GM12878 (cell line): ENCODE measurements at regions not wholly inside any gene's neighbourhood (a gene's known extent, or its start where the extent isn't known, plus 50 kb on each side); places are given as distances from the start of the nearest gene placed in this dataset.

Experiments
- ATAC-seq: fragments of 200-7000 bp; cut with Tn5 transposase; 3 replicates; pipeline ENCODE4 v1.9.1; 2020; ENCODE audit warnings: mild to moderate bottlenecking, moderate library complexity
- BruUV-seq: library from RNA; stranded (reverse); fragments of 400-500 nt; replicated peaks from 2 replicates; lab custom pipeline; 2021; lab: Mats Ljungman, UMichigan
- CTCF ChIA-PET: fragments of 300-600 bp; sonication (Branson Sonifier 250); formaldehyde crosslinking; extraction: SDS; loops from one replicate; lab custom pipeline; 2021; ENCODE audit warnings: inconsistent platforms; lab: Yijun Ruan, JAX
- POLR2A ChIA-PET: fragments of 350-600 bp; formaldehyde crosslinking; extraction: SDS; loops from one replicate; lab custom pipeline; 2021; ENCODE audit warnings: inconsistent platforms; lab: Charles Lee
- RAD21 ChIA-PET: fragments of 300-600 bp; sonication (Branson Sonifier 250); formaldehyde crosslinking; loops from one replicate; lab custom pipeline; 2023; ENCODE audit warnings: antibody characterized with exemption; ENCODE audit not compliant: unreplicated experiment; lab: Charles Lee
- SMC1A ChIA-PET: fragments of 300-600 bp; sonication (Branson Sonifier 250); formaldehyde crosslinking; loops from one replicate; lab custom pipeline; 2023; ENCODE audit not compliant: unreplicated experiment, uncharacterized antibody; lab: Charles Lee
- DNase-seq: peaks from one replicate; pipeline ENCODE4 v3.0.0-alpha.2; 2011; ENCODE audit warnings: low read depth, low spot score
- FAIRE-seq: peaks from 3 replicates; lab custom pipeline; 2011; peaks lifted over from hg19 to GRCh38; lab: Jason Lieb, UNC
- H2AFZ ChIP-seq: 2 replicates; pipeline ENCODE4 v1.6.0; 2011; ENCODE audit warnings: low read depth, low read length, control low read depth; ENCODE audit not compliant: control insufficient read depth
- H3K27ac ChIP-seq: 2 replicates; pipeline ENCODE4 v1.5.1; 2011; ENCODE audit warnings: control low read depth; ENCODE audit not compliant: control insufficient read depth, insufficient read depth
- H3K27me3 ChIP-seq, 2 experiments: replicated peaks in 1 of 2; 2 replicates each; pipeline versions ENCODE4 v1.6.0 to v1.6.1; 2011; ENCODE audit warnings: low read length in 1 of 2; ENCODE audit not compliant: control insufficient read depth in 2 of 2, insufficient read depth in 2 of 2
- H3K36me3 ChIP-seq, 2 experiments: 2 replicates each; pipeline ENCODE4 v1.5.1; 2011; ENCODE audit warnings: low read length in 1 of 2; ENCODE audit not compliant: control insufficient read depth in 2 of 2, insufficient read depth in 2 of 2
- H3K4me1 ChIP-seq: 2 replicates; pipeline ENCODE4 v1.6.1; 2011; ENCODE audit warnings: mild to moderate bottlenecking, low read length, moderate library complexity, mixed read lengths; ENCODE audit not compliant: control insufficient read depth, insufficient read depth
- H3K4me2 ChIP-seq: 2 replicates; pipeline ENCODE4 v1.6.0; 2011; ENCODE audit warnings: control low read depth; ENCODE audit not compliant: control insufficient read depth, insufficient read depth
- H3K4me3 ChIP-seq: fragments of 200-600 bp; sonication (generic); 2 replicates; pipeline ENCODE4 v1.5.1; 2016
- H3K79me2 ChIP-seq: 2 replicates; pipeline ENCODE4 v1.6.0; 2011; ENCODE audit warnings: low read length; ENCODE audit not compliant: control insufficient read depth, insufficient read depth
- H3K9ac ChIP-seq: 2 replicates; pipeline ENCODE4 v1.8.0; 2011; ENCODE audit warnings: low read length, control low read depth, mixed read lengths; ENCODE audit not compliant: control insufficient read depth, insufficient read depth
- H3K9me3 ChIP-seq: replicated peaks from 3 replicates; pipeline ENCODE4 v1.5.1; 2011; ENCODE audit warnings: mild to moderate bottlenecking, low read length; ENCODE audit not compliant: control insufficient read depth, insufficient read depth
- H4K20me1 ChIP-seq: 2 replicates; pipeline ENCODE4 v1.6.0; 2011; ENCODE audit not compliant: control insufficient read depth, insufficient read depth
- BCLAF1 ChIP-seq: fragments of 450-650 bp; IDR thresholded peaks from 2 replicates; pipeline ENCODE4 v1.6.1; 2017; ENCODE audit warnings: antibody characterized with exemption, mild to moderate bottlenecking, moderate library complexity
- BHLHE40 ChIP-seq, 2 experiments: fragments of 450-650 bp in 1 of 2; IDR thresholded peaks; 2 replicates each; pipeline ENCODE4 v1.6.1; 2011 to 2017; ENCODE audit warnings: low read depth in 2 of 2, borderline replicate concordance in 1 of 2, improper control_type of control experiment in 1 of 2, low read length in 1 of 2, mild to moderate bottlenecking in 1 of 2
- E2F4 ChIP-seq: IDR thresholded peaks from 2 replicates; pipeline ENCODE4 v1.6.1; 2012; ENCODE audit warnings: low read depth, low read length, improper control_type of control experiment
- ESRRA ChIP-seq: IDR thresholded peaks from 2 replicates; pipeline ENCODE4 v1.6.1; 2012; ENCODE audit warnings: mild to moderate bottlenecking, low read length, improper control_type of control experiment
- GATAD2B ChIP-seq: fragments of 450-650 bp; conservative IDR thresholded peaks from 2 replicates; pipeline ENCODE4 v1.6.1; 2017; ENCODE audit warnings: low read depth, mild to moderate bottlenecking, moderate library complexity
- IRF3 ChIP-seq: fragments of 450-650 bp; IDR thresholded peaks from 2 replicates; pipeline ENCODE4 v1.6.1; 2014; ENCODE audit warnings: mild to moderate bottlenecking
- KDM1A ChIP-seq: fragments of 200-600 bp; sonication (generic); IDR thresholded peaks from 2 replicates; pipeline ENCODE4 v1.6.1; 2016; ENCODE audit warnings: borderline replicate concordance
- MEF2B ChIP-seq: fragments of 450-650 bp; IDR thresholded peaks from 2 replicates; pipeline ENCODE4 v1.6.1; 2018; ENCODE audit warnings: mild to moderate bottlenecking, moderate library complexity; ENCODE audit not compliant: partially characterized antibody, poor library complexity, severe bottlenecking
- NR2F1 ChIP-seq: fragments of 450-650 bp; conservative IDR thresholded peaks from 2 replicates; pipeline ENCODE4 v1.6.1; 2017; ENCODE audit warnings: mild to moderate bottlenecking
- NRF1 ChIP-seq: conservative IDR thresholded peaks from 2 replicates; pipeline ENCODE4 v1.6.1; 2011; ENCODE audit warnings: mild to moderate bottlenecking, low read depth, low read length, improper control_type of control experiment
- POU2F2 ChIP-seq: IDR thresholded peaks from 3 replicates; pipeline ENCODE4 v1.6.1; 2011; ENCODE audit warnings: low read depth, mild to moderate bottlenecking, low read length, borderline replicate concordance
- RELA ChIP-seq: fragments of 450-650 bp; IDR thresholded peaks from 2 replicates; pipeline ENCODE4 v1.8.0; 2014; ENCODE audit warnings: borderline replicate concordance; ENCODE audit not compliant: partially characterized antibody
- SMAD1 ChIP-seq: fragments of 450-650 bp; IDR thresholded peaks from 2 replicates; pipeline ENCODE4 v1.6.1; 2018; ENCODE audit warnings: mild to moderate bottlenecking, low read depth; ENCODE audit not compliant: partially characterized antibody
- SP1 ChIP-seq: IDR thresholded peaks from one replicate; pipeline ENCODE4 v1.6.1; 2011; ENCODE audit warnings: low read depth, low read length
- SREBF1 ChIP-seq: IDR thresholded peaks from 2 replicates; pipeline ENCODE4 v1.6.1; 2012; ENCODE audit warnings: mild to moderate bottlenecking, low read length
- SUPT20H ChIP-seq: IDR thresholded peaks from 2 replicates; pipeline ENCODE4 v1.6.1; 2011; ENCODE audit warnings: low read depth, mild to moderate bottlenecking, low read length, moderate library complexity, borderline replicate concordance; ENCODE audit not compliant: control insufficient read depth
- ZNF24 ChIP-seq: fragments of 450-650 bp; IDR thresholded peaks from 2 replicates; pipeline ENCODE4 v1.6.1; 2017; ENCODE audit warnings: antibody characterized with exemption, mild to moderate bottlenecking
- ZNF384 ChIP-seq: IDR thresholded peaks from 2 replicates; pipeline ENCODE4 v1.6.1; 2012; ENCODE audit warnings: low read depth, mild to moderate bottlenecking, low read length, improper control_type of control experiment, borderline replicate concordance
- WGBS: methylation state at CpG from one replicate; pipeline ENCODE4 v1.1.6; 2016; ENCODE audit warnings: low lambda C conversion rate; ENCODE audit not compliant: insufficient replicate concordance, insufficient coverage; ENCODE audit errors: missing lambda C conversion rate; 5-methylcytosine and 5-hydroxymethylcytosine counted together
- in situ Hi-C: fragments of 300-500 bp; cut with MboI; formaldehyde crosslinking; loops from 9 replicates; pipeline ENCODE4 v1.14.3; 2018; ENCODE audit warnings: mixed read lengths
- intact Hi-C: fragments of 100-400 bp; cut with micrococcal nuclease; formaldehyde crosslinking; loops from one replicate; pipeline ENCODE4 v1.14.2; 2022; ENCODE audit not compliant: unreplicated experiment

- BruUV-seq: no TSS peak
- no peak overlapping the region for H3K9ac ChIP-seq
- no peak overlapping the region for H3K4me3 ChIP-seq
- H3K79me2 ChIP-seq: no peaks in the 10 kb centered on the region
- FAIRE-seq (no peak), ATAC-seq (no peak), DNase-seq (no peak)
- H3K27ac ChIP-seq: no peak overlapping the region
- H2AFZ ChIP-seq: peak overlapping the region; percentile 23
- ChIA-PET CTCF (interaction anchor here (1.0 to 1.2 kb wide), 3 partner anchors 50 to 164 kb away, joined by 3 read pairs; no protein-coding TSS in a partner anchor), RAD21 (interaction anchor here (0.7 to 3.9 kb wide), 5 partner anchors 51 to 184 kb away, joined by 3 to 25 read pairs (median 3); no protein-coding TSS in a partner anchor), SMC1A (interaction anchor here (0.9 to 1.1 kb wide), 2 partner anchors 28 to 66 kb away, joined by 3 read pairs; no protein-coding TSS in a partner anchor), POLR2A (interaction anchor here (0.6 to 2.3 kb wide), 5 partner anchors 18 to 161 kb away, joined by 3 to 13 read pairs (median 4); partner anchors contain the start of gene PIGV)
- WGBS: 88% methylated on average over 1 of the region's 1 CpG
- in situ Hi-C loops (no loop called here), intact Hi-C loops (no loop called here)
- H3K4me2 ChIP-seq: no peak overlapping the region
- H3K27me3 ChIP-seq: no peaks in the 10 kb centered on the region
- H3K4me1 ChIP-seq: peaks cover 10% of the 10 kb centered on the region
- H3K9me3 ChIP-seq: no peaks in the 10 kb centered on the region
- H4K20me1 ChIP-seq: no peaks in the 10 kb centered on the region
- no peaks in the 10 kb centered on the region for H3K36me3 ChIP-seq
- TF ChIP-seq ESRRA (no peak), RELA (no peak), SMAD1 (no peak), BHLHE40 (IDR thresholded peaks at IDR 0.05; ENCODE audit: borderline replicate concordance in 1 of 2, low read depth in 2 of 2, low read length in 1 of 2) (no peak), KDM1A (no peak), SP1 (no peak), IRF3 (no peak), MEF2B (no peak), ZNF24 (no peak), SUPT20H (no peak), NR2F1 (no peak), POU2F2 (no peak), BCLAF1 (no peak), NRF1 (no peak), ZNF384 (no peak), GATAD2B (no peak), E2F4 (no peak), SREBF1 (no peak)
Observed at GRCh38 chr1:26626994-26627393, 68.8 kb upstream of the ARID1A start.
